UCSD-AML1 (cell line): ENCODE measurements at regions not wholly inside any gene's neighbourhood (a gene's known extent, or its start where the extent isn't known, plus 50 kb on each side); places are given as distances from the start of the nearest gene placed in this dataset.
"Not testable (repeated sequence)": the region's sequence is repeated elsewhere in the genome, so short reads cannot be mapped to it uniquely, and the experiment has no call there.

ENCODE experiments used
- DNase-seq: peaks from one replicate; lab custom pipeline; 2025; ENCODE audit not compliant: unreplicated experiment; lab: John Stamatoyannopoulos, UW

GRCh38 chrX:139200793-139201192 is 329.7 kb upstream of the F9 start:
- DNase-seq: no peak

- no peak for DNase-seq
Measured at GRCh38 chrX:139200346-139200745, 330.2 kb upstream of the F9 start.

GRCh38 chrX:139199933-139200332 is 330.6 kb upstream of the F9 start:
- DNase-seq: no peak

- no peak for DNase-seq
Measured at GRCh38 chrX:139198936-139199335, 331.6 kb upstream of the F9 start.

- DNase-seq: no peak
Measured at GRCh38 chrX:139196890-139197289, 333.6 kb upstream of the F9 start.

- DNase-seq: no peak
Measured at GRCh38 chrX:139194571-139195280, 335.8 kb upstream of the F9 start.

GRCh38 chrX:139192386-139192961 is 338.1 kb upstream of the F9 start:
- no peak for DNase-seq

GRCh38 chrX:139191746-139192385 is 338.7 kb upstream of the F9 start:
- DNase-seq: no peak

- no peak for DNase-seq
Measured at GRCh38 chrX:139191286-139191685, 339.3 kb upstream of the F9 start.

GRCh38 chrX:139187738-139188137 is 342.8 kb upstream of the F9 start:
- no peak for DNase-seq

GRCh38 chrX:139186991-139187390 is 343.5 kb upstream of the F9 start:
- DNase-seq: no peak

GRCh38 chrX:139179592-139179991 is 350.9 kb upstream of the F9 start:
- no peak for DNase-seq

GRCh38 chrX:139178980-139179379 is 351.6 kb upstream of the F9 start:
- no peak for DNase-seq

GRCh38 chrX:139172731-139173130 is 357.8 kb upstream of the F9 start:
- DNase-seq: no peak

- no peak for DNase-seq
Measured at GRCh38 chrX:139170526-139171173, 359.9 kb upstream of the F9 start.

GRCh38 chrX:139167282-139167681 is 363.3 kb upstream of the F9 start:
- DNase-seq: no peak

- no peak for DNase-seq
Measured at GRCh38 chrX:139158256-139158655, 372.3 kb upstream of the F9 start.

GRCh38 chrX:139156356-139156755 is 374.2 kb upstream of the F9 start:
- DNase-seq: no peak

GRCh38 chrX:139146625-139147024 is 383.9 kb upstream of the F9 start:
- DNase-seq: not testable (repeated sequence)

- DNase-seq: no peak
Measured at GRCh38 chrX:139141370-139141769, 389.2 kb upstream of the F9 start.

GRCh38 chrX:139134316-139134715 is 396.2 kb upstream of the F9 start:
- DNase-seq: no peak

GRCh38 chrX:139126493-139126892 is 404.0 kb upstream of the F9 start:
- DNase-seq: peak; percentile 12
